Gastrocnemius medialis (tissue), 4 donors: ENCODE measurements at regions not wholly inside any gene's neighbourhood (a gene's known extent, or its start where the extent isn't known, plus 50 kb on each side); places are given as distances from the start of the nearest gene placed in this dataset.
"Not testable (repeated sequence)": the region's sequence is repeated elsewhere in the genome, so short reads cannot be mapped to it uniquely, and the experiment has no call there.

ENCODE experiments used
- CTCF ChIP-seq, 5 experiments: fragments of 450-650 bp in 3 of 5; fragments of 200-600 bp in 2 of 5; sonication (generic) in 2 of 5; IDR thresholded peaks in 4 of 5; conservative IDR thresholded peaks in 1 of 5; 1 replicate in 4 of 5; 2 replicates in 1 of 5; pipeline ENCODE4 v1.5.1; 2016 to 2019; ENCODE audit warnings: antibody characterized with exemption in 5 of 5, mild to moderate bottlenecking in 3 of 5, moderate library complexity in 3 of 5
- POLR2A ChIP-seq, 2 donors: fragments of 450-650 bp; IDR thresholded peaks; one replicate each; pipeline ENCODE4 v1.6.1; 2017; ENCODE audit warnings: antibody characterized with exemption in 2 of 2, mild to moderate bottlenecking in 2 of 2, moderate library complexity in 2 of 2

GRCh38 chr4:115178687-115179086, 65.3 kb upstream of the NDST4 start:
- TF ChIP-seq CTCF (IDR thresholded peaks at IDR 0.05 in 4 of 5, conservative IDR thresholded peaks at IDR 0.05 in 1 of 5); POLR2A (IDR thresholded peaks at IDR 0.05): not testable (repeated sequence)
